DMS 273 (cell line): ENCODE measurements at regions not wholly inside any gene's neighbourhood (a gene's known extent, or its start where the extent isn't known, plus 50 kb on each side); places are given as distances from the start of the nearest gene placed in this dataset.

Experiments used
- DNase-seq: peaks from one replicate; lab custom pipeline; 2025; ENCODE audit not compliant: unreplicated experiment; lab: John Stamatoyannopoulos, UW

DNA sequence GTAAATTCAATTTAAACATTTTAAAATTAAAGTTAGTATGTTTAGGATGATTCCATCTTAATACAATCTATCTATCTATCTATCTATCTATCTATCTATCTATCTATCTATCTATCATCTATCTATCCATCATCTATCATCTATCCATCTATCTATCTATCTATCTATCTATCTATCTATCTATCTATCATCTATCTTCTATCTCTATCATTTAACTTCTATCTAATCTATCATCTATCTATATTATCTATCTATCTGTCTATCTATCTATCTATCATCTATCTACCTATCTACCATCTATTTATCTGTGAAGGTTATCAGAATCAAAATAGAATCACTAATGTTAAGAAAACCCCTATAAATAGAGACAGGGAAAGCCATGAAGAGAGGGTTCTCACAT is 78.3 kb downstream of the RAMP3 start:
- no peak for DNase-seq

DNA sequence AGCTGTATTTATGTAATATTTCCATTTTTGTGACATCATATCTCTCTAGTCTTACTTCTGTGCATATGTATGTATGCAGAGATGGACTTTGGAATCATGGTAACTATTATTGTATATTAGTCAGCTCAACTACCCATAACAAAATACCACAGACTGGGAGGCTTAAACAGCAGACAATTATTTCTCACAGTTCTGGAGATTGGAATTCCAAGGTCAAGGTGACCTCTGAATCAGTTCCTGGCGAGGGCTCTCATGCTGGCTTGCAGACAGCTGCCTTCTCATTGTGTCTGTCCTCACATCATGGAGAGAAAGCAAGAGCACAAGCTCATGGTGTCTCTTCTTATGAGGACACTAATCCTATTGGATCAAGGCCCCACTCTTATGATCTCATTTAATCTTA is 79.1 kb downstream of the RAMP3 start:
- no peak for DNase-seq

DNA sequence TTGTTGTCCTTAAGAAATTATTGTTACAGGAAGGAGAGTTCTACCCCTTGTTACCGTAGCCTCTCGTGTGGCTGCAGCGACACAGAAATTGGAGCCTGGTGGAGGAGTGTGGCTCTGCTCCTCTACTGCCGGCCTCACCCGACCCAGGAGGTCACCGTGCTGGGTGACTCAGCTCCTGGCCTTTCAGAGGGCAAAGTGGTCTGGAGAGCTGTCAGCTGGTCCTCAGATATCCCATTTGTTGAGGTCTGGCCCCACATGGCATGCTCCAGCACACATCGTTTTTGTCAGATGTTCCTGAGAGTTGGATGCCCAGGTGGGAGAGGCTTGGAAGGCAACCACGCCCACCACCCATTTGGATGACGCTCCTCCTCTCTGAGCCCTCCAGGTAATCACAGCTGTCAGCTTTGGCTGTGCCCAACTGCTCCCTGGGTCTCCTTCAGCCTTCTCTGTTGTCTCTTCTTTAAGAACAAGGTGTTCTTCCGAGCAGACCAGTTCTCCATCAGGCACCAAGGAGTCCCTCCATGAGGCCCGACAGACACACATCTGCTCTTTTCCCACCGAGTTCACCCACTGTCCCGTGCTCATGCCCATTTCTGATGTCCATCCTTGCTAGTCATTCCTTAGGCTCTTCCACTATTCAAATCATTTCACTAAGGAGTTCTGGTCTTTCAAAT is 80.3 kb downstream of the RAMP3 start:
- DNase-seq: no peak

DNA sequence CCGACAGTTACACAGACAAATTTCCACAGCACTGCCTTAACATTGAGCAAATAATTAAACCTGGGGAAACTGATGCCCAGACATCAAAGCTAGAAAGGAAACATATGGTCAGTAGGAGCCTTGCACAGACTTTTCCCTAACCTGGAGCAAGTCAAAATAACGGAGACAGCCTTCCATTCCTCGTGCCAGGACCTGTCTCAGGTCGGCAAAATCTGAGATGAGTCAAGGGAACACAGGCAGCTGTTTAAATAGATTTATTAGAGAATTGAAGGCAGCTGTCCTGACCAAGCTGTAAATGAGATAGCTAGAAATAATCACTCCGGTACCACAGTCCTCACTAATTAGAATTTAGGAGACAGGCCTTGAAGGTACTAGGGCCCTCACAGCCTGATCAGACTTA is 81.2 kb downstream of the RAMP3 start:
- peak; percentile 50 for DNase-seq

DNA sequence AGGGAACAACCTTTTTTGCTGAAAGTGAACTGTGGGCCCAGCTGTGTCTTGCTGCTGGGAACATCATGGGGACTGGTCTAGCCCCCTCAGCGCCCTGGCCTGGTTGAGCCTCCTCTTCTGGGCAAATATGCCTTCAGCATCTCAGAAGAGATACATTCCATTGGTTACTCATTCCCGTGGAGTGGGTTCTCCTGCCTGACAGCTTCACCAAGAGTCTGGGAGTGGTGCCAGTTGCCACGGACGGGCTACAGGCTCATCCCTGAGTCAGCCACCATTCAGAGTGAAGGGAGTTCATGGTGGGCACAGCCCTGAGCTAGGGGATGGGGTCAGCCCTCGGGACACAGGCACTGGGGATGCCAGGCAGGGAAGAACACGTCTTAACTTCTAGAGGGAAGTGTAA is 81.9 kb downstream of the RAMP3 start:
- peak; percentile 34 for DNase-seq

DNA sequence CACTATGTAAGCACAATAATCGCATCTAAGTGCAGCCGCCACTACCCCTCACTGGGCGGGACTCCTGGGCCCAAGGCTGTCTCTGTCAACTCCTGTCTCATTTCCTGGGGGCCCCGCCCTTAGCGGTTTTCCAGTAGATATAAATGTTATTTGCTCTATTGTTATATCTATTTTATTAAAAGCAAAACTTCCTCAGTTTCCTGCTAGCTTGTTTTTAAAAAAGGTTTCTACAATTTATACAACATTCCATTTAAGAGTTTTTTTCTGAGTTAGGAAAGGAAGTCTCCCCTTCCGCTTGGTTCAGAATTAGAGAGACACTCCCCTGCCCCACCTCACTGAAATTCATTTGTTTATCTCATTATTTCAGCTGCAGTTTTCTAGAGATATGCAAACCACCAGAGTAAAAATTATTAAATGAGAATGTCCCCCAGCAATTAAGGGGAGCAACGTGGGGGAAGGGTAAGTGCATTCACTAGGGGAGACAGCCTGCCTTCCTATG is 82.7 kb downstream of the RAMP3 start:
- DNase-seq: no peak

DNA sequence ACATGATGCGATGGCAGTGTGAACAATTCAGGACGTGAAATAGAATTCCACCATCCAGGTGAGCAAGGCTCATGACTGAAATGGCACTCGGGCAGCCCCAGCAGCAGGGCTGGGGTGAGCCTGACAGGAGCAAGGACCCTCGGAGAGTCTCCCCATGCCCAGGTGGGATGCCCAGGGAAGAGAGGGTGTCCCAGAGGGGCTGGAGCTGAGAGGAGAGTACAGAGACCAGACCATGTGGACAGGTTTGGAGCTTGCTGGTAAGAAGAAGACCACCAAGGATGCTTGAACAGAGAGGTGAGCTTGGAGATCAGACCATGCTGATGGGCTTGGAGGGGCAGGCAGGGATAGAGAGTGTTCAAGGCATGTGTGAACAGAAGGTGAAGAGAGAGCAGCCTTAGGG is 83.3 kb downstream of the RAMP3 start:
- DNase-seq: no peak

DNA sequence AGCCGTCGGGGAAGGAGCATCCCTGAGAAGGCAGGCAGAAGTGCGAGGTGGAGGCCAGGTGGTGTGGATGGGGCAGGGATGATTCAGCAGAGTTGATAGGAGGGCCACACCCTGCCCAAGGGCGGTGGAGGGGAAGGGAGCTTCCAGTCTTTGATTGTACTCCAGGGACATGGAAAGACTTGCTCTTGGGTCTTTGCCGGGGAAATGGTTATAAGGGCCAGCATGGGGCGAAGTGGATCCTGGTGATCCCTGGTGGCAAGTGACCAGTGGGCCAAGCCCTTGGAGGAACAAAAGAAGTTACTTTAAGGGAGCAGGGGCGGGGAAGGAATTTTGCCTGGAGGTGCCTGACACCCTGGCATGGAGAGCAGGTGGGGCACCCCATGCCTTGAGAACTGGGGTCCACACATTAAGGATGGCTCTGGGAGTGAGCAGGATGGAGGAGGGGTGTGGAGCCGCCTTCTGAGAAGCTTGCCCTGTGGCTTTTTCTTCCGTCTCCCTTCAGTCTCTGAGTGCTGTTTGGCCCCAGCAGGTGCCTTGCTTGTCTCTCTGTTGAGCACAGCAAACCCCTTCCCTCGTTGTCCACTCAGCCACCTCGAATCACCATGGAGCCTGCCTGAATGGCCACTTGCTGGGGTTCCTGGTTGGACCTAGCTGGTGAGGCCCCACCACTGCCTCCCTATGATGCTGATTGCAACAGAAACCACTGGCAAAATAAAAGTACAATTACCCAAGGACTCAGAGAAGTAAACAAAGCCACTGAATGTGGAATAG is 83.9 kb downstream of the RAMP3 start:
- no peak for DNase-seq

DNA sequence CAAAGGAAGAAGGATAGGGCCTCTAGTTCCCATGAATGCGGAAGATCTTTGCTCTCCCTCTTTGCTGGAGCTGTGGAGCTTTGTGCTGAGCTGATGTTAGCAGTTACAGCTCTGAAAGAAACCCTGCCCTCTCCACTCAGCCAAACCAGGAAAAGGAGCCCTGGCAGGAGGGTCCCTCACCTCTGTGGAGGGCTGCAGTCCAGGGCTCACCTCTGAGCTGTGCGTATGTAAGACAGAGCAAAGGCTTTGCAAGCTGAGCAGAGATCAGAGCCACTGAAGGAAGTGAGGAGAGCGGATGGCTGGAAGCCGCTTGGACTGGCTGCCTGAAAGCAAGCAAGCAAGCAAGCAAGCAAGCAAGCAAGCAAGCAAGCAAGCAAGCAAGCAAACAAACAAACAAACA is 84.7 kb downstream of the RAMP3 start:
- no peak for DNase-seq

DNA sequence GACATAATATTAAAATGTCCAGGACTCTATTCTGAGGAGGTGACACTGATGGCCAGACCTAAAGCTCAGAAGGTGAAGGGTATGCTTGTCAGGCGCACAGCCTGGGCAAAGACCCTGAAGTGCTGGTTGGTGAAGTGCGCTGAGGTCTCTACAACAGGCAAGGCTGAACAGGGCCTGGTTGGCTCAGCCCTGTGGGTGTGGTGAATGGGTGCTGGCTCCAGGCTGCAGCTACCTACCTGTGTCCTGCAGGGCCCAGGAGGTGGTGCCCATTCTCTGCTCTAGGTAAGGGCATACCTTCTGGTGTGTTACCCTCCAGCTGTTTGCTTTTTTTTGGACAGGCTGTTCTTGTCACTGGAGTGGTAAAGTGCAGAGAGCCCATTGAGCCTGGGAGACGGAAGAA is 85.1 kb downstream of the RAMP3 start:
- no peak for DNase-seq

DNA sequence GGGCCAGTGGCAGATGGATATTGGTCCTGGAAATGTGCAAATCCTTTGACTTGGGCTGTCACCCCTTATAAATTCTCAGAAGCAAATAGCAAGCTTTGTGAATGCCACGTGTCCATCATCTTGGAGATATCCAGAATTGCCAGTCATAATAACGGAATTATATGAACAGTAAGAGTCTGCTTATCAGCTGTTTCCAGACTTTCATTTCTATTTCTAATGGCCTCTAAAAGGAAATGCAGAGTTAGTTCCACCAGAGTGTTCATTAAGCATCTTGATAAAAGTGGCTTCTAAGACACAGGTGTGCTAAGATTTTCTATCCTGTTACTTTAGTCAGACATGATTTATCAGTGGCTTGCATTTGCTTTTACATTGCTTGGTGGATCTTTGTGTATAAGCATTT is 87.4 kb downstream of the RAMP3 start:
- no peak for DNase-seq

DNA sequence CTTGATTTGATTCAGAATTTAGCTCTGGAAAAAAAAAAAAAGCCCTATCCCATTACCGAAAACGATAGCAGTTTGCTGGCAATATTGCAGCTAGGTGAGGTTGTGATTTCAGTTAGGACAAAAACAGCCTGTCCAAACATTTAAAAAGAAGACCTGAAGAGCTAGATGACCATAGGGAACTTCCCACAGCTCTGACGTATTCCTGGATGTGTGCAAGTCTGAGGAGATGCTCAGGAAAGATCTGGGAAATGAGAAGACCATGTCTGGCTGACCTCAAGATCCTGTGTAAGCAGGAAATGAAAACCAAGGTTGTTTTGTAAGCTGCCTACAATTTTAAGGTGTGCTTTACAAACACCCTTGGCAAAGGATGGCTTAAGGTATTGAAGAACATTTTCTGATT is 88.7 kb downstream of the RAMP3 start:
- no peak for DNase-seq

DNA sequence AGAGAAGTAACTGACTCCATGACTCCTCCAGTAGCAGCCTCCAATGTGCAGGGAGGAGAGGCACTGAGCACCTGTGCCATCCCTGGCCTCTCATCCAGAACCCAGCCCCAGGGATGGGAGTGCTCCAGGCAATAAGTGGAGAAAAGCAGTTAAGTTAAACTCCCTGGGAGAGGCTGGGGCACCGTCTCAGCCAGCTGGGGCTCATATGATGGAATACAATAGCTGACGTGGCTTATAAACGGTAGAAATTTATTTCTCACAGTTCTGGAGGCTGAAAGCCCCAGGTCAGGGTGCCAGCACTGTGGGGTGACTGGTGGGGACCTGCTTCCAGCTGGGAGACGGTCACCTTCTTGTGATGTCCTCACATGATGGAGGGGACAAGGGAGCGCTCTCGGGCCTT is 94.7 kb downstream of the RAMP3 start:
- DNase-seq: no peak

DNA sequence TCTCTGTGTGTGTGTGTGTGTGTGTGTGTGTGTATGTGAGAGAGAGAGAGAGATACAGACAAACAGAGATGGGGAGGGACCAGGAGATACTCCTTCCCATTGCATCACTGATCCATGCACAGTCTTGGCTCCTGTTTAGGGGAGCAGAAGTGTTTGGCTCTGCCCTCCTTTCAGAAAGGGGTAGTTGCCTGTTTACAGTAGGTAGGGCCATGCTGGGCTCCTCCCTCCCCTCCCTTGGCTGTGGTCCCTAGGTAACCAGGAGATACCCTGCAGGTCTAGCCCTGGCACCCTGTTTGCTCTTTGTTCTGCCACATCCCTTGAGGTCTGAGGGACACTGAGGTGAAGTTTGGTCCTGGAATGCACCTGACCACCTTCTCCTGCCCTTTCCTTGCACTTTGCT is 95.3 kb downstream of the RAMP3 start:
- DNase-seq: no peak

DNA sequence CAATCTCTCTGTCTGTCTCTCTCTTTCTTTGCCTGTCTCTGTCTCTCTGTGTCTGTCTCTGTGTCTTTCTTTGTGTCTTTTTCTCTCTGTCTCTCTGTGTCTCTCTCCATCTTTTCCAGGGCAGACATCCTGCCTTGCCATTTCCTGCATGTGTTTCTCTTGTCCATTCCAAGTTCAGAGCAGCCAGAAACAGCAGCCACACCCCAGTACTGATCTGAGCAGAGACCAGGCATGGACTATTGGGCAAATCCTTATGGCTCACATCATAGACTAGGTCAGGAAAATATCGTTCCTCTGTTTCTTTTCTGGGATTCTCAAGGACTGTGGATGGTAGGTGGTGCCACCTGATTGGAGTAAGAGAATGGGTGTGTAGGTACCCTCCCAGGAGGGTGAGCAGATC is 95.8 kb downstream of the RAMP3 start:
- DNase-seq: no peak

DNA sequence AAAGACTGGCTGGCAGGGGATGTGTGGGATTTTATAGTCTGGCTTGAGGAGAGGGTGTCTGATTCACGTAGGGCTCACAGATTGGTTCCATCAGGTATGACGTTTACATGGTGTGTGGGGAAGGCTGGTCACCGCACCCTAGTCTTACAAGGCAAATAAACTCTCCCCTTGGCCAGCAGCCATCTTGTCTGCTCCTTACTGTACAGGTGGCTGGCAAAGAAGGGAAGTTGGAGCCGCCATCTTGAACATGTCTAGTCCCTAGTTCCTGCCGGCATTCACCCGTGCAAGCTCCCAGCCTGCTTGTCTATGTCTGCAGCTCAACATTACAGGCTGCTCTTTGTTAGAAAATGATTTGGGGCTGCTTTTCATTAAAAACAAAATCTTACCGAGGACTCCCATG is 97.6 kb downstream of the RAMP3 start:
- DNase-seq: no peak

DNA sequence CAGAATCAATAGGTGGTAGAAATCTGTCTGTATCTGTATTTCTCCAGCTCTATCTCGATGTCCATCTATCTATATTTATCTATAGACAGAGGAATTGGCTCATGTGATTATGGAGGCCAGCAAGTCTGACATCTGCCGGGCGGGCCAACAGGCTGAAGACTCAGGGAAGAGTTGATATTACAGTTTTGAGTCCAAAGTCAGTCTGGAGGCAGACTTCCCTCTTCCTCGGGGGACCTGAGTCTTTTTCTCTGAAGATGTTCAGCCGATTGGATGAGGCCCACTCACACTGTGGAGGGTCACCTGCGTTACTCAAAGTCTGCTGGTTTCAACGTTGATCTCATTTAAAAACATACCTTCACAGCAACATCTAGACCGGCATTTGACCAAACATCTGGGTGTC is 98.7 kb downstream of the RAMP3 start:
- DNase-seq: no peak

DNA sequence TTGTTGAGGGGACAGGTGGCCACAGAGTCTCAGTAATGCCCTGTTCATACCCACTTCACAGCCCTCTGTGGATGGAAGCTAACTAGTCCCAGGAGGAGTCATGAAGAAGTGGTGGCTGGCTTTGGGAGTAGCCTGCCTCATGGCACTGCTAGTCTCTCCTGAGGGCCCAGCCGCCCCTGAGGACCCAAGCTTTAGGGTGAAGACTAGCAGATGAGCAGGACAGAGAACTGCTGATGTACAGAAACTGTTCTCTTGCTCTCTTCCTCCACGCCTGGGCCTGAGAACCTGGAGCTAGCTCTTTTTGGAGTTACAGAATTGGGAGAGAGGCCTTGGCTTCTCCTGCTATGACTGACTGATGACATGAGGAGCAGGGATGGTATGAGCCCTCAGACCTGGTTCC is 99.2 kb downstream of the RAMP3 start:
- no peak for DNase-seq

DNA sequence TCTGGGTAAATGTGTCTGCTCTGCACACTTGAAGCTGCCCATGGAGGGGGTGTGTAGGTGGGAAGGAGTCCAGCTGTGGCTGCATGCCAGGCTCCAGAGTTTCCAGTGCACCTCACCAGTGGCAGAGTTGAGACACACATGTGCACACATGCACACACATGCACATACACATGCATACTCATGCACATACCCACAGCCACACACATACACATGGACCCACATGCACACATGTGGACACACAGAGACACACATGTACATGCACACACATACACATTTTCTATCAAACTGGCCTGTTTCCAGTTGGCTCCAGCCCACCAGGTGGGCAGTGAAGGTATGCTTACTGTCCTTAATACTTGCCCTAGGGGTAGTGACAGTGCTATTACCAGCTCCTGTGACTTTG is 99.7 kb downstream of the RAMP3 start:
- DNase-seq: no peak

DNA sequence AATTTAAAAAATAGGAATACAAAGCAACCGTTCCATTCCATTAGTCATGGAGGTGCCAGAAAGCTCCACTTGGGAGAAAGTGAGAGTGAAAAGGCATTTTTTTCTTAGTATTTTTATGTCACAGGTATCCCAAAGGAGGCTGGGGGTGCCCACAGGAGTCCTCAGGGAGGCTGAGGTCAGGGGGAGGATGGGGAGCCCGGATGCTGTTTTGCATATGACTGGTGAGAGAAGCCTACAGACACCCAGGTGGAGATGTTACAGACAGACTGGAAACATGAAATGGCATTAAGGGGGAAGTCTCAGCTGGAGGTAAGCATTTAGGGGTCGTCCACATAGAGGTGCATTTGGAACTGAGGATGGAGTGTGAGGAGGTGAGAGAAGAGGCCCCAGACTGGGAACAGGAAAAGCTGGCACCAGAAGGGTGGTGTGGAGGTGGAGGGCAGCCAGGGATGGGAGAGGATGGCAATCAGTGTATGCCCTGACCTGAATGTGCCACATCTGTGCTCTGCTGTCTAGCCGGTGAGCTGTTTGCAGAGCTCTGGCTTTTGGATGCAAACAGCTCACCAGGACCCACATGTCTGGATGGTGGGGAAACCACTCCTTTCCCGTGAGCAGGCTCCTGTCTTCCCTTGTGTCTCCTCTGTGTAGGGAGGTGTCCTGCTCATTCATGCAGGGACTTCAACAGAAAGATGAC is 101.1 kb downstream of the RAMP3 start:
- DNase-seq: no peak

DNA sequence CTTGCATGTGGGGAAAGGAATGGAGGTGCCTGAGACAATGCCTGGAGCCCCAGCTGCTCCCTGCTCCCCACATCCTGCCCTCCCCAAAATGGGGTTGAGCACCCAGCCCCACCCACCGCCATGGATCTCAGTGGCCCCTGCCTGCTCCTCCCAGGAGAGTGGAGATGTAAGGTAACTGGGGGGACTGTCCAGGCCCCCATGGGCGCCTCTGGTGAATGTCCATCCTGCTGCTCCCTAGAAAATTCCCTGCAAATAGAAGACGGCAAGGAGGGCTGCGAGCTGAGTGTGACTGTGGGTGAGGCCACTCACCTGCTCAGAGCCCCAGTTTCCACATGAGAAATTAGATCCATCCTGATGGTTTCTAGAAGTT is 101.6 kb downstream of the RAMP3 start:
- DNase-seq: no peak

DNA sequence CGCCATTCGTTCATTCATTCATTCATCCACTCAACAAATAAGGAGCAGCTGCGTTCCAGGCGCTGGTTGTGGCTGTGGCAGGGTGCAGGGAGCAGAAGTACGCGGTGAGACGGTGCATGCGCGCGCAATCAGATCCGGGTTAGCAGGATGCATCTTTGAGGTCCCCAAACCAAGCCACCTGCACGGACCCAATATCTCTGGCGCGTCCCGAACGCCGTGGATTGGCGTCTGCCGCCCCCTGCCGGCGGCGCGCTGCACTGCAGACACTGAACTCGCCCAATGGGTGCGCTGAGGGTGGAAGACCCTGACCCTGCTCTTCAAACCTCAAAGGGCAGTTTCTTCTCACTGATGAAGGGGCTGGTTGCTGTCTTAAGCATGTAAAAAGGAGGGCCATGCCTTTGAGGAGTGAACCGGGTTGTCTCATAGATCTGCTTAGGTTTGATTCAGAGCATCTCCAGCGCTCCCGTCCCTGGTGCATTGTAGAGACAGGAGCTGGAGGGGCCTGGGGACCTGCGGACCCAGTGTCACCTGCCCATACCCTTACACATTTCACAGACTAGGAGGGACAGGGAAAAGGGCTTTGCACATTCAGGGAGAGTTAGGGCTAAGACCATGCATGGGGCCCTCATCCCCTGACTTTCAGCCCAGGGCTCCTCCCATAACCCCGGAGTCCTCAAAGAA is 102.5 kb downstream of the RAMP3 start:
- DNase-seq: peak; percentile 89
